Stomach smooth muscle (tissue), 2 donors: ENCODE measurements at regions not wholly inside any gene's neighbourhood (a gene's known extent, or its start where the extent isn't known, plus 50 kb on each side); places are given as distances from the start of the nearest gene placed in this dataset.

Source experiments
- H3K27ac ChIP-seq: one replicate; pipeline ENCODE4 v1.7.0; 2013; ENCODE audit warnings: mild to moderate bottlenecking, low read length, inconsistent platforms
- H3K27me3 ChIP-seq, 2 donors: one replicate each; pipeline ENCODE4 v1.7.0; 2013; ENCODE audit warnings: low read length in 2 of 2; ENCODE audit not compliant: insufficient read depth in 2 of 2, control insufficient read depth in 1 of 2
- H3K36me3 ChIP-seq, 2 donors: one replicate each; pipeline ENCODE4 v1.7.0; 2013; ENCODE audit warnings: low read length in 2 of 2; ENCODE audit not compliant: control insufficient read depth in 2 of 2, insufficient read depth in 2 of 2
- H3K4me1 ChIP-seq: one replicate; pipeline ENCODE4 v1.7.0; 2013; ENCODE audit warnings: low read length; ENCODE audit not compliant: control insufficient read depth, insufficient read depth
- H3K4me3 ChIP-seq, 2 donors: one replicate each; pipeline ENCODE4 v1.7.0; 2013; ENCODE audit warnings: low read length in 2 of 2
- H3K9ac ChIP-seq, 2 donors: one replicate each; pipeline ENCODE4 v1.7.0; 2013; ENCODE audit warnings: low read length in 2 of 2, mild to moderate bottlenecking in 1 of 2
- H3K9me3 ChIP-seq, 2 donors: one replicate each; pipeline ENCODE4 v1.7.0; 2013; ENCODE audit warnings: low read length in 2 of 2; ENCODE audit not compliant: control insufficient read depth in 2 of 2
- donor health status: healthy.
- donor health status: Pancreatic carcinoma.

- Histone ChIP-seq H3K9ac (no peak overlapping the region), H3K4me1 (peaks cover 3% of the 10 kb centered on the region), H3K27me3 (no peaks in the 10 kb centered on the region), H3K9me3 (no peaks in the 10 kb centered on the region), H3K4me3 (no peak overlapping the region), H3K36me3 (no peaks in the 10 kb centered on the region), H3K27ac (no peak overlapping the region)
Observed at GRCh38 chr2:107001062-107001461, 115.1 kb upstream of the ST6GAL2 start.

DNA sequence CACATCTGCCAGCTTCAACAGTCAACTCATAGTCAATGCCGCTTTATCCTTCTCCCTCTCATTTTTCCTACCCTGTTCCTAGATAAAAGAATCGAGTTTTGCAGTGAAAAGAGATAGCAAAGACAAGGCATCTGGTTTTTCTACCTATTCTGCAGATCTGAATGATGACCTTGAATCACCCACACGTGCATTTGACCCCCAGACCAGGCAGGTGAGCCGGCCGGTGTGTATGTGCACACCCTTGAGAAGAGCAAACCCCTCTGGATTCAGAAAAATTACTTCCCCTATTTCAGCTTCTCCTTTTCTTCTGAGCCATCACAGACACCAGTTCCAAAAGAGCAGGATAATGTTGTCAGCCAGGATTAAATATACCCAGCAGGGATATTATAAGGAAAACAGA is 115.6 kb upstream of the ST6GAL2 start:
- no peak overlapping the region for H3K27ac ChIP-seq
- no peaks in the 10 kb centered on the region for H3K4me1 ChIP-seq
- no peaks in the 10 kb centered on the region for H3K9me3 ChIP-seq
- H3K9ac ChIP-seq: no peak overlapping the region
- H3K4me3 ChIP-seq: no peak overlapping the region
- no peaks in the 10 kb centered on the region for H3K27me3 ChIP-seq
- H3K36me3 ChIP-seq: no peaks in the 10 kb centered on the region

- Histone ChIP-seq H3K9ac (no peak overlapping the region), H3K4me3 (no peak overlapping the region), H3K9me3 (no peaks in the 10 kb centered on the region), H3K4me1 (no peaks in the 10 kb centered on the region), H3K36me3 (no peaks in the 10 kb centered on the region), H3K27ac (no peak overlapping the region), H3K27me3 (no peaks in the 10 kb centered on the region)
Observed at GRCh38 chr2:107001964-107002696, 116.2 kb upstream of the ST6GAL2 start.

DNA sequence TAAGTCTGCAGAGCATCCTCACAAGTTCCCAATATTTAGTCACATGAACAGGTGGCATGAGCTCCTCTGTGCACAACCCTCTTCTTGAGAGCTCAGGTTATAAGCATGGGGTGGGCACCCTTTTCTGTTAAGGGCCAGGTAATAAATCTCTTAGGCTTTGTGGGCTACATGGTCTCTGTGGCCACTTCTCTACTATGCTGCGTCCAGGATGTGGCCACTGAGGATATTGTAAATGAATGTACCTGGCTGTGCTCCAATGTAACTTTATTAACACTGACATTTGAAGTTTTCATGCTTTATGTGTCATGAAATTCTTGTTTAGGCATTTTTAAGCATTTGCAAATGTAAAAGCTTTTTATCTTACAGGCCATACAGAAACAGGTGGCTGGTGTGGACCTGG is 116.8 kb upstream of the ST6GAL2 start:
- Histone ChIP-seq H3K4me3 (no peak overlapping the region), H3K4me1 (no peaks in the 10 kb centered on the region), H3K27ac (no peak overlapping the region), H3K9ac (no peak overlapping the region), H3K9me3 (no peaks in the 10 kb centered on the region), H3K36me3 (no peaks in the 10 kb centered on the region), H3K27me3 (no peaks in the 10 kb centered on the region)

- no peak overlapping the region for H3K9ac ChIP-seq
- no peaks in the 10 kb centered on the region for H3K36me3 ChIP-seq
- no peak overlapping the region for H3K27ac ChIP-seq
- H3K9me3 ChIP-seq: no peaks in the 10 kb centered on the region
- H3K4me3 ChIP-seq: no peak overlapping the region
- no peaks in the 10 kb centered on the region for H3K27me3 ChIP-seq
- no peaks in the 10 kb centered on the region for H3K4me1 ChIP-seq
Observed at GRCh38 chr2:107005853-107006252, 119.9 kb upstream of the ST6GAL2 start.

- H3K27me3 ChIP-seq: no peaks in the 10 kb centered on the region
- no peak overlapping the region for H3K9ac ChIP-seq
- H3K4me1 ChIP-seq: no peaks in the 10 kb centered on the region
- H3K4me3 ChIP-seq: no peak overlapping the region
- H3K27ac ChIP-seq: no peak overlapping the region
- no peaks in the 10 kb centered on the region for H3K36me3 ChIP-seq
- H3K9me3 ChIP-seq: no peaks in the 10 kb centered on the region
Observed at GRCh38 chr2:107006836-107007235, 120.9 kb upstream of the ST6GAL2 start.

DNA sequence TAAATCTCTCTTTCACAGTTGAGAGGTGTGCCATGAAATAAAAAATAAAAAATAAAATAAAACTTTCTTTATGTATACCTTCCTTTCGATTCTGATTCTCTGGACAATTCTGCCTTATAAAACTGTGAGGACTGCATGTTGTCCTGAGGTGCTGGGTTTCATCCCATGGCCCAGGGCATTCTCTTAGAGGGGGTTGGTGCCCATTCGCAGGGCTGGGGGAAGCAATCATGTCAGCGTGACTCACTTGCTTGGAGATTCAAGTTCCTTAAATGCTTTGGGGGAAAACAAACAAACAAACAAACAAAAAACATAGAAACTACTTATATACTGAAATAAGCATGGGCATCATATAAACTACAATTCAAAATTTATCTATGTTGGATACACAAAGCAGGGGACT is 122.0 kb upstream of the ST6GAL2 start:
- Histone ChIP-seq H3K27ac (no peak overlapping the region), H3K9me3 (no peaks in the 10 kb centered on the region), H3K4me1 (no peaks in the 10 kb centered on the region)

DNA sequence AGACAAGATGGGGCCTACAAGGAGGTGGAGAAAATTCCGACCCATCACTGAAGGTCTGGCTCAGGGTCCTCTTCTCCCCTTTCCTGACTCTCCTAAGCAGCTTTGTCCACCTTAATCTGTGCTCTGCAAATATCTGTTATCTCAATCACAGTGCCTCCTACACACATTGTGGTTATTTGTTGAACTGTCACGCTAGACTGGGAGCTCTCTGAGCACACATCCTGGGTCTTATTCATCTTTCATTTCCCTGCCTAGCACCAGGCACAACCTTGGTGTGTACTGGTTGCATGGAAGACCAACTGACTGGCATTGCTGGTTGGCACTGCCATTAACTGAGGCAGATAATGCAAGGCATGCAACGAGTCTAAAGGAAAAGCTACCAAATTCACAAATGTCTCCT is 122.9 kb upstream of the ST6GAL2 start:
- no peaks in the 10 kb centered on the region for H3K27me3 ChIP-seq
- H3K4me3 ChIP-seq: no peak overlapping the region
- H3K36me3 ChIP-seq: no peaks in the 10 kb centered on the region
- H3K9ac ChIP-seq: no peak overlapping the region
- H3K4me1 ChIP-seq: no peaks in the 10 kb centered on the region
- no peak overlapping the region for H3K27ac ChIP-seq
- no peaks in the 10 kb centered on the region for H3K9me3 ChIP-seq

More for the DNA sequence above, 122.0 kb upstream of the ST6GAL2 start:
- Histone ChIP-seq H3K36me3 (no peaks in the 10 kb centered on the region), H3K4me3 (no peak overlapping the region), H3K9ac (no peak overlapping the region), H3K27me3 (no peaks in the 10 kb centered on the region)

DNA sequence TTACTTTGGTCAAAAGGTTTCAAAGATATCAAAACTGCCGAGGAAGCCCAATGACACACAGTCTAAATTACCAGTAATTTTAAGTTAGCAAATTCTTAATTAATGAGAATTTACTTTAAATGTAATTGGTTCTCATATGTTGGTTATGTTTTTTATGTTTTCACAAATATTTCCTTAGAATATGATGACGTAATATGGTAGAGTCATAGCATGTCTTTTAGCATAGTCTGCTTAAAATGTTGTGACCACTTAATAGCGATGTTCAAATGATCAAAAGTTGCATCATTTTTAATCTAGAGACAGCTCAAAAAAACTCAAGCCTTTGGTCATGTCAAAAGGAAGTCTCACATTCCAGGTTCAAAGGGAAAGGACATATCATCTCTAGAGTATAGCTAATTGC is 123.3 kb upstream of the ST6GAL2 start:
- H3K9ac ChIP-seq: no peak overlapping the region
- H3K4me1 ChIP-seq: no peaks in the 10 kb centered on the region
- no peak overlapping the region for H3K27ac ChIP-seq
- H3K4me3 ChIP-seq: no peak overlapping the region
- no peaks in the 10 kb centered on the region for H3K27me3 ChIP-seq
- H3K36me3 ChIP-seq: no peaks in the 10 kb centered on the region
- no peaks in the 10 kb centered on the region for H3K9me3 ChIP-seq

GRCh38 chr2:107012714-107013306 is 126.8 kb upstream of the ST6GAL2 start:
- Histone ChIP-seq H3K4me1 (no peaks in the 10 kb centered on the region), H3K36me3 (no peaks in the 10 kb centered on the region), H3K4me3 (no peak overlapping the region), H3K27ac (no peak overlapping the region), H3K9ac (no peak overlapping the region), H3K9me3 (no peaks in the 10 kb centered on the region), H3K27me3 (no peaks in the 10 kb centered on the region)

- H3K4me1 ChIP-seq: no peaks in the 10 kb centered on the region
- no peaks in the 10 kb centered on the region for H3K36me3 ChIP-seq
- no peaks in the 10 kb centered on the region for H3K9me3 ChIP-seq
- H3K27ac ChIP-seq: no peak overlapping the region
- H3K27me3 ChIP-seq: no peaks in the 10 kb centered on the region
- no peak overlapping the region for H3K9ac ChIP-seq
- no peak overlapping the region for H3K4me3 ChIP-seq
Observed at GRCh38 chr2:107013884-107014283, 127.9 kb upstream of the ST6GAL2 start.
